Osteoblast (primary cell): ENCODE measurements at regions not wholly inside any gene's neighbourhood (a gene's known extent, or its start where the extent isn't known, plus 50 kb on each side); places are given as distances from the start of the nearest gene placed in this dataset.
A peak's percentile ranks its signal among the peaks of the same experiment; 100 is the strongest.

Experiments
- DNase-seq: peaks from one replicate; pipeline ENCODE4 v3.0.0; 2011; ENCODE audit warnings: low spot score, mixed read lengths; ENCODE audit not compliant: insufficient read length; ENCODE audit errors: missing footprints
- H2AFZ ChIP-seq: 2 replicates; pipeline ENCODE4 v1.6.0; 2011; ENCODE audit warnings: mild to moderate bottlenecking, low read length
- H3K27ac ChIP-seq: 2 replicates; pipeline ENCODE4 v1.5.1; 2011; ENCODE audit warnings: mild to moderate bottlenecking, low read depth, low read length, moderate library complexity
- H3K27me3 ChIP-seq: 2 replicates; pipeline ENCODE4 v1.6.0; 2012; ENCODE audit warnings: mild to moderate bottlenecking, control low read depth, inconsistent platforms, low read length, moderate library complexity; ENCODE audit not compliant: insufficient read depth
- H3K36me3 ChIP-seq: 2 replicates; pipeline ENCODE4 v1.5.1; 2011; ENCODE audit warnings: mild to moderate bottlenecking, low read length, control low read depth, moderate library complexity; ENCODE audit not compliant: insufficient read depth
- H3K4me1 ChIP-seq: 2 replicates; pipeline ENCODE4 v1.5.1; 2011; ENCODE audit warnings: mild to moderate bottlenecking, low read length, control low read depth, moderate library complexity; ENCODE audit not compliant: insufficient read depth
- H3K4me2 ChIP-seq: 2 replicates; pipeline ENCODE4 v1.6.0; 2011; ENCODE audit warnings: mild to moderate bottlenecking, low read length; ENCODE audit not compliant: insufficient read depth
- H3K4me3 ChIP-seq: fragments of 200-600 bp; sonication (generic); 3 replicates; pipeline ENCODE4 v1.5.1; 2012; ENCODE audit warnings: mild to moderate bottlenecking, low read length, inconsistent platforms; ENCODE audit not compliant: insufficient read depth
- H3K79me2 ChIP-seq: 2 replicates; pipeline ENCODE4 v1.6.0; 2012; ENCODE audit warnings: mild to moderate bottlenecking, low read length, control low read depth, inconsistent platforms; ENCODE audit not compliant: insufficient read depth
- H3K9me3 ChIP-seq: 2 replicates; pipeline ENCODE4 v1.5.1; 2011; ENCODE audit warnings: low read depth, low read length, control low read depth
- H4K20me1 ChIP-seq: 2 replicates; pipeline ENCODE4 v1.6.0; 2012; ENCODE audit warnings: mild to moderate bottlenecking, low read length, control low read depth; ENCODE audit not compliant: insufficient read depth
- CTCF ChIP-seq: IDR thresholded peaks from 2 replicates; pipeline ENCODE4 v1.5.1; 2011; ENCODE audit warnings: mild to moderate bottlenecking, low read depth, low read length, moderate library complexity; ENCODE audit errors: extremely low read depth

GRCh38 chr9:86842573-86842972 lies 104.7 kb downstream of the GAS1 start:
- TF ChIP-seq CTCF: no peak
- Histone ChIP-seq H2AFZ (peak overlapping the region; percentile 42), H3K79me2 (no peaks in the 10 kb centered on the region), H4K20me1 (no peaks in the 10 kb centered on the region), H3K4me1 (no peaks in the 10 kb centered on the region), H3K27me3 (no peaks in the 10 kb centered on the region), H3K4me3 (no peak overlapping the region), H3K4me2 (no peak overlapping the region), H3K27ac (no peak overlapping the region), H3K36me3 (no peaks in the 10 kb centered on the region), H3K9me3 (no peaks in the 10 kb centered on the region)
- DNase-seq: no peak

- Histone ChIP-seq H3K36me3 (no peaks in the 10 kb centered on the region), H3K4me3 (no peak overlapping the region), H3K27me3 (no peaks in the 10 kb centered on the region), H3K4me1 (no peaks in the 10 kb centered on the region), H3K4me2 (no peak overlapping the region), H3K9me3 (no peaks in the 10 kb centered on the region), H2AFZ (no peak overlapping the region), H3K79me2 (no peaks in the 10 kb centered on the region), H4K20me1 (no peaks in the 10 kb centered on the region), H3K27ac (no peak overlapping the region)
- TF ChIP-seq CTCF: no peak
- no peak for DNase-seq
Observed at GRCh38 chr9:86839522-86839921, 107.8 kb downstream of the GAS1 start.

- Histone ChIP-seq H3K36me3 (no peaks in the 10 kb centered on the region), H3K79me2 (no peaks in the 10 kb centered on the region), H4K20me1 (no peaks in the 10 kb centered on the region), H2AFZ (no peak overlapping the region), H3K4me2 (no peak overlapping the region), H3K9me3 (no peaks in the 10 kb centered on the region), H3K27ac (no peak overlapping the region), H3K27me3 (no peaks in the 10 kb centered on the region), H3K4me3 (no peak overlapping the region), H3K4me1 (no peaks in the 10 kb centered on the region)
- no peak for DNase-seq
- TF ChIP-seq CTCF: no peak
Observed at GRCh38 chr9:86838519-86839497, 108.5 kb downstream of the GAS1 start.

- Histone ChIP-seq H3K36me3 (no peaks in the 10 kb centered on the region), H3K27ac (no peak overlapping the region), H3K9me3 (no peaks in the 10 kb centered on the region), H3K79me2 (no peaks in the 10 kb centered on the region), H3K4me1 (no peaks in the 10 kb centered on the region), H2AFZ (no peak overlapping the region), H3K27me3 (no peaks in the 10 kb centered on the region), H3K4me3 (no peak overlapping the region), H4K20me1 (no peaks in the 10 kb centered on the region), H3K4me2 (no peak overlapping the region)
- no peak for TF ChIP-seq CTCF
- DNase-seq: no peak
Observed at GRCh38 chr9:86837345-86837744, 110.0 kb downstream of the GAS1 start.
